ENCODE measurements at regions not wholly inside any gene's neighbourhood (a gene's known extent, or its start where the extent isn't known, plus 50 kb on each side); places are given as distances from the start of the nearest gene placed in this dataset.
A peak's percentile ranks its signal among the peaks of the same experiment; 100 is the strongest.

- peak; percentile 87 for TF ChIP-seq HNRNPL (IDR thresholded peaks at IDR 0.05; ENCODE audit: low read depth, low read length)
- no peak for TF ChIP-seq KLF12 (CRISPR knock-in tag; IDR thresholded peaks at IDR 0.05; ENCODE audit: borderline replicate concordance)
- TF ChIP-seq JUND (CRISPR knock-in tag; IDR thresholded peaks at IDR 0.05): no peak
- TF ChIP-seq HCFC1 (IDR thresholded peaks at IDR 0.05; ENCODE audit: low read depth, low read length): no peak
- no peak for TF ChIP-seq SMARCC2 (IDR thresholded peaks at IDR 0.05)
- TF ChIP-seq ZNF17 (CRISPR knock-in tag; IDR thresholded peaks at IDR 0.05): no peak
- no peak for TF ChIP-seq THAP8 (CRISPR knock-in tag; IDR thresholded peaks at IDR 0.05; ENCODE audit: borderline replicate concordance)
These were observed 187.0 kb downstream of the SEC14L1 start (continued) for GRCh38 chr17:77327566-77328464.

GRCh38 chr17:77328823-77329740 is 188.3 kb downstream of the SEC14L1 start:
- in situ Hi-C loops (cut with HindIII; ENCODE audit: extremely low pct_ligation_motif_present, low pct_unique_long_range_greater_than_20kb) (no loop called here), intact Hi-C loops (cut with micrococcal nuclease; ENCODE audit: unreplicated experiment) (no loop called here)
- Histone ChIP-seq H3K79me2 (ENCODE audit: insufficient read depth, low read length) (peaks cover 92% of the 10 kb centered on the region), H3K4me2 (ENCODE audit: low read depth, low read length) (no peak overlapping the region), H3K4me3 (replicated peaks in 1 of 3; ENCODE audit: insufficient read depth in 1 of 3, low read depth in 2 of 3, low read length in 3 of 3) (no peak overlapping the region), H2AFZ (ENCODE audit: low read length) (no peak overlapping the region), H3K36me3 (replicated peaks in 1 of 2; ENCODE audit: control insufficient read depth in 1 of 2, insufficient read depth in 2 of 2, low read length in 2 of 2) (peaks cover 11 to 29% of the 10 kb centered on the region in 2 experiments; a peak in 4 of 5 replicates), H3K4me1 (ENCODE audit: insufficient read depth, low read length) (peaks cover 72% of the 10 kb centered on the region), H3K27ac (ENCODE audit: extremely low read length, insufficient read depth, low read length) (no peak overlapping the region), H3K27me3 (ENCODE audit: control insufficient read depth in 1 of 2, insufficient read depth in 2 of 2, low read length in 2 of 2) (no peaks in the 10 kb centered on the region), H3K9ac (ENCODE audit: insufficient read depth, low read depth, low read length) (no peak overlapping the region), H4K20me1 (ENCODE audit: insufficient read depth, low read length) (peaks cover 75% of the 10 kb centered on the region; the same call in 1 of the 2 replicates), H3K9me3 (ENCODE audit: low read length) (no peaks in the 10 kb centered on the region)
- TF ChIP-seq EHMT2 (IDR thresholded peaks at IDR 0.05; ENCODE audit: borderline replicate concordance, low read depth, low read length) (no peak), ZNF7 (CRISPR knock-in tag; IDR thresholded peaks at IDR 0.05) (no peak), CREM (IDR thresholded peaks at IDR 0.05) (no peak), CREM (CRISPR knock-in tag; IDR thresholded peaks at IDR 0.05) (no peak), BCL3 (CRISPR knock-in tag; IDR thresholded peaks at IDR 0.05) (no peak), AGO2 (optimal IDR thresholded peaks at IDR 0.05; ENCODE audit: low read depth, low read length) (peak; percentile 60), THRA (CRISPR knock-in tag; IDR thresholded peaks at IDR 0.05; ENCODE audit: borderline replicate concordance) (no peak), ZNF547 (CRISPR knock-in tag; IDR thresholded peaks at IDR 0.05) (no peak), HNRNPL (IDR thresholded peaks at IDR 0.05; ENCODE audit: low read depth, low read length) (0 out of 2 replicates have a peak, but pooled peaks have one; percentile 14)
- ChIA-PET CTCF (ENCODE audit: low intra/inter-chr PET ratio, low total read pairs) (no interaction called here), POLR2A (interaction anchor here (1.3 kb wide), 1 partner anchor 29 kb away, joined by 3 read pairs; no protein-coding TSS in a partner anchor)
- no peak for ATAC-seq
- WGBS (ENCODE audit: low lambda C conversion rate): 91% methylated on average over 14 of the region's 15 CpGs
- no peak for DNase-seq (ENCODE audit: low spot score)
- BruUV-seq (replicated peaks): no TSS peak
- no peak for FAIRE-seq

Data from HepG2 (cell line).